Astrocyte (in vitro differentiated cells and primary cell): ENCODE measurements at regions not wholly inside any gene's neighbourhood (a gene's known extent, or its start where the extent isn't known, plus 50 kb on each side); places are given as distances from the start of the nearest gene placed in this dataset.

ENCODE experiments used
- DNase-seq: peaks from one replicate; pipeline ENCODE4 v3.0.0-alpha.2; 2010; ENCODE audit warnings: low read depth
- FAIRE-seq: peaks from 2 replicates; lab custom pipeline; 2011; peaks lifted over from hg19 to GRCh38; lab: Jason Lieb, UNC
- H2AFZ ChIP-seq: 2 replicates; pipeline ENCODE4 v1.6.0; 2012; ENCODE audit warnings: low read depth, low read length, inconsistent platforms
- H3K27ac ChIP-seq: 2 replicates; pipeline ENCODE4 v1.5.1; 2011; ENCODE audit warnings: low read depth, low read length, inconsistent platforms
- H3K27me3 ChIP-seq: 2 replicates; pipeline ENCODE4 v1.6.0; 2011; ENCODE audit warnings: low read length, inconsistent platforms; ENCODE audit not compliant: insufficient read depth
- H3K36me3 ChIP-seq: 2 replicates; pipeline ENCODE4 v1.5.1; 2011; ENCODE audit warnings: low read length, inconsistent platforms; ENCODE audit not compliant: insufficient read depth
- H3K4me1 ChIP-seq: 2 replicates; pipeline ENCODE4 v1.5.1; 2011; ENCODE audit warnings: low read length, inconsistent platforms; ENCODE audit not compliant: insufficient read depth
- H3K4me2 ChIP-seq: 2 replicates; pipeline ENCODE4 v1.6.0; 2012; ENCODE audit warnings: low read length, inconsistent platforms
- H3K4me3 ChIP-seq: 2 replicates; pipeline ENCODE4 v1.5.1; 2011; ENCODE audit warnings: low read depth, mild to moderate bottlenecking, low read length, inconsistent platforms; ENCODE audit not compliant: insufficient read depth
- H3K79me2 ChIP-seq: 2 replicates; pipeline ENCODE4 v1.6.0; 2012; ENCODE audit warnings: mild to moderate bottlenecking, low read length, inconsistent platforms; ENCODE audit not compliant: insufficient read depth
- H3K9ac ChIP-seq: 2 replicates; pipeline ENCODE4 v1.6.0; 2012; ENCODE audit warnings: mild to moderate bottlenecking, low read length, inconsistent platforms
- H3K9me3 ChIP-seq: 2 replicates; pipeline ENCODE4 v1.5.1; 2012; ENCODE audit warnings: low read depth, mild to moderate bottlenecking, low read length, inconsistent platforms; ENCODE audit not compliant: insufficient read depth
- H4K20me1 ChIP-seq: 2 replicates; pipeline ENCODE4 v1.6.0; 2012; ENCODE audit warnings: low read length, inconsistent platforms; ENCODE audit not compliant: insufficient read depth
- H3K27ac Mint-ChIP-seq: one replicate; pipeline ENCODE4 v1.8.0; 2021; ENCODE audit warnings: mild to moderate bottlenecking, mixed read lengths; ENCODE audit not compliant: unreplicated experiment
- H3K27me3 Mint-ChIP-seq: one replicate; pipeline ENCODE4 v1.8.0; 2021; ENCODE audit warnings: low read depth, mixed read lengths; ENCODE audit not compliant: unreplicated experiment
- H3K36me3 Mint-ChIP-seq: one replicate; pipeline ENCODE4 v1.8.0; 2021; ENCODE audit warnings: low read depth, mixed read lengths; ENCODE audit not compliant: unreplicated experiment
- H3K4me1 Mint-ChIP-seq: one replicate; pipeline ENCODE4 v1.8.0; 2021; ENCODE audit warnings: low read depth, mixed read lengths; ENCODE audit not compliant: unreplicated experiment
- H3K4me3 Mint-ChIP-seq: one replicate; pipeline ENCODE4 v1.8.0; 2021; ENCODE audit warnings: mild to moderate bottlenecking, moderate library complexity, mixed read lengths; ENCODE audit not compliant: unreplicated experiment
- H3K9me3 Mint-ChIP-seq: one replicate; pipeline ENCODE4 v1.8.0; 2021; ENCODE audit warnings: mild to moderate bottlenecking, mixed read lengths; ENCODE audit not compliant: unreplicated experiment
- EZH2 ChIP-seq: IDR thresholded peaks from 2 replicates; pipeline ENCODE4 v1.6.1; 2012; ENCODE audit warnings: mild to moderate bottlenecking, low read length, inconsistent platforms; ENCODE audit not compliant: insufficient read depth
- TF ChIP-seq, protein P1 (sequence below): IDR thresholded peaks from 2 replicates; pipeline ENCODE4 v1.5.1; 2011; ENCODE audit warnings: low read depth, mild to moderate bottlenecking, inconsistent platforms, low read length, moderate library complexity; ENCODE audit not compliant: insufficient read depth

DNA sequence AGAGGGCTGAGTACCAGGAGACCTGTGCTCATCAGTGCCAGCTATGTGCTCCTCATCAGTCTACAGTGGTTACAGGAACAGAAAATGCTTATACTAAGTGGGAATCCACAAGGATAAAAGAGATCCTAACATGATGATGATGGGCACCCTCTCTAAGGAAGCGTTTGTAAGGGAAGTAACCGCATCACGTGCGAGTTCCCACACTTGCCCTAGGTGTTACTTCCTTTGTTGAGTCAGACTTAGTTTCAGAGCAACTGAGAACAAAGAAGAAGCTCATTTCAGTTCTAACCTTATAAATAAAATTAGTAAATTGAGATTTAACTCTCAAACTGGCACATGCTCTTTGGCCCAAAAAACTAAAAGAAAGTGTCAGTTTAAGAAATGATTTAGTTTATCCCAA, 956.4 kb upstream of the TMEM132C start:
- no peak for DNase-seq
- H3K27me3 Mint-ChIP-seq: no peaks in the 10 kb centered on the region
- Histone ChIP-seq H3K36me3 (no peaks in the 10 kb centered on the region), H3K9me3 (no peaks in the 10 kb centered on the region), H3K27me3 (no peaks in the 10 kb centered on the region), H3K27ac (no peak overlapping the region), H4K20me1 (no peaks in the 10 kb centered on the region), H3K4me2 (no peak overlapping the region), H3K9ac (no peak overlapping the region), H2AFZ (no peak overlapping the region), H3K4me1 (no peaks in the 10 kb centered on the region), H3K79me2 (no peaks in the 10 kb centered on the region), H3K4me3 (no peak overlapping the region)
- no peak overlapping the region for H3K4me3 Mint-ChIP-seq
- no peak for TF ChIP-seq EZH2
- TF ChIP-seq, protein P1, sequence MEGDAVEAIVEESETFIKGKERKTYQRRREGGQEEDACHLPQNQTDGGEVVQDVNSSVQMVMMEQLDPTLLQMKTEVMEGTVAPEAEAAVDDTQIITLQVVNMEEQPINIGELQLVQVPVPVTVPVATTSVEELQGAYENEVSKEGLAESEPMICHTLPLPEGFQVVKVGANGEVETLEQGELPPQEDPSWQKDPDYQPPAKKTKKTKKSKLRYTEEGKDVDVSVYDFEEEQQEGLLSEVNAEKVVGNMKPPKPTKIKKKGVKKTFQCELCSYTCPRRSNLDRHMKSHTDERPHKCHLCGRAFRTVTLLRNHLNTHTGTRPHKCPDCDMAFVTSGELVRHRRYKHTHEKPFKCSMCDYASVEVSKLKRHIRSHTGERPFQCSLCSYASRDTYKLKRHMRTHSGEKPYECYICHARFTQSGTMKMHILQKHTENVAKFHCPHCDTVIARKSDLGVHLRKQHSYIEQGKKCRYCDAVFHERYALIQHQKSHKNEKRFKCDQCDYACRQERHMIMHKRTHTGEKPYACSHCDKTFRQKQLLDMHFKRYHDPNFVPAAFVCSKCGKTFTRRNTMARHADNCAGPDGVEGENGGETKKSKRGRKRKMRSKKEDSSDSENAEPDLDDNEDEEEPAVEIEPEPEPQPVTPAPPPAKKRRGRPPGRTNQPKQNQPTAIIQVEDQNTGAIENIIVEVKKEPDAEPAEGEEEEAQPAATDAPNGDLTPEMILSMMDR: no peak
- no peaks in the 10 kb centered on the region for H3K36me3 Mint-ChIP-seq
- H3K9me3 Mint-ChIP-seq: peaks cover 10% of the 10 kb centered on the region
- FAIRE-seq: no peak
- H3K4me1 Mint-ChIP-seq: no peaks in the 10 kb centered on the region
- H3K27ac Mint-ChIP-seq: no peak overlapping the region

DNA sequence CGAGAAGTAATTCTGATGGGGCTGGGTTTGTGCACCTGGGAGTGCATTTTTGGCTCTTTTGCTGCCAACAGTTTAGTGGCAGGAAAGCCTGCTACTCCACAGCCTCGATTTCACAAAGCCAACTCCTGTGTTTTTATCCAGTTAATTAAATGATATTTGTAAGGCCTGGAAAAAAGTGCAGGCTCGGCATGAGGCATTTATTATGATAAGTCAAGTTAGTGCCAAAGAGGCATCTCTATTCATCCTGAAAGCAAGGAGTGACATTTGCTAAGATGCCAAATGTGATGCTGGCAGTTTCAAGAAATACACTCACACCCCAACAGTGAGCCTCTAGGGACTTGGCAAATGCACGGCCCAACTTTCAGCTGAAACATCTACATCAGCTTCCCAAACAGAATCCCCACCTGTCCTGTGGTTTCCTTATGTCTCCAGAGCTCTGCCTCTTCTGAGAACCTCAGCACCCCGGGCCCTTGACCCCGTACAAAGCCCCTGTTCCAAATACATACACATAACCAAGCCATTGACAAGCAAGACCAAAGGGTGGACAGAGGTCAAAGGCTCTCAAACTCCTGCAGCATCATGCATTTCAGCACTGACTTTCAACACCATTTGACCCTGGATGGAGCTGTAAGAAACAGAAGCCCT, 955.1 kb upstream of the TMEM132C start:
- Histone ChIP-seq H2AFZ (no peak overlapping the region), H3K4me1 (no peaks in the 10 kb centered on the region), H4K20me1 (no peaks in the 10 kb centered on the region), H3K36me3 (no peaks in the 10 kb centered on the region), H3K9me3 (no peaks in the 10 kb centered on the region), H3K4me2 (no peak overlapping the region), H3K27ac (no peak overlapping the region), H3K27me3 (no peaks in the 10 kb centered on the region), H3K4me3 (no peak overlapping the region), H3K79me2 (no peaks in the 10 kb centered on the region), H3K9ac (no peak overlapping the region)
- no peak overlapping the region for H3K27ac Mint-ChIP-seq
- no peaks in the 10 kb centered on the region for H3K4me1 Mint-ChIP-seq
- DNase-seq: no peak
- no peaks in the 10 kb centered on the region for H3K27me3 Mint-ChIP-seq
- H3K9me3 Mint-ChIP-seq: peaks cover 9% of the 10 kb centered on the region
- no peaks in the 10 kb centered on the region for H3K36me3 Mint-ChIP-seq
- no peak for TF ChIP-seq EZH2
- TF ChIP-seq, protein P1: no peak
- FAIRE-seq: no peak
- no peak overlapping the region for H3K4me3 Mint-ChIP-seq

DNA sequence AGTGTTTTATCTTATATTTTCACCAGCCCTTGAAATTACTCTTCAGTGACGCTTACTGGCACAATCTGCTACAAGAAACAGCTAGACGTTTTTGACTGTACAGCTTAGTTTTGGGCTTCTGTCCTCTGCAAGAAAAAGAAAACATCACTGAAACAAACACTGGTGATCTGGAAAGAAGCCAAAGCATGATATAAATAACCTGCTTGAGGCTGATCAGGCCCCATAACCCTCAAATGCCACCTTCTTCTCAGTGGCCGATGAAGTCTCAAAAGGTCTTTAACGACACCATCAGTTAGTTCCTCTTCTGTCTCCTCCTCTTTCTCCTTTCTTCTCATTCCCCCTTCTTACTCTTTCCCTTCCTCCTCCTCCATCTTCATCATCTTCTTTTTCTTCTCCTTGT, 942.3 kb upstream of the TMEM132C start:
- no peak for TF ChIP-seq EZH2
- TF ChIP-seq, protein P1: no peak
- H3K4me1 ChIP-seq: no peaks in the 10 kb centered on the region
- no peaks in the 10 kb centered on the region for H3K27me3 Mint-ChIP-seq
- no peaks in the 10 kb centered on the region for H3K36me3 Mint-ChIP-seq
- no peaks in the 10 kb centered on the region for H3K27me3 ChIP-seq
- no peak overlapping the region for H3K4me3 Mint-ChIP-seq
- H3K27ac ChIP-seq: no peak overlapping the region
- no peak overlapping the region for H3K27ac Mint-ChIP-seq
- FAIRE-seq (no peak), DNase-seq (no peak)
- no peaks in the 10 kb centered on the region for H4K20me1 ChIP-seq
- H3K9ac ChIP-seq: no peak overlapping the region
- H3K9me3 Mint-ChIP-seq: peaks cover 8% of the 10 kb centered on the region
- no peak overlapping the region for H2AFZ ChIP-seq
- H3K9me3 ChIP-seq: no peaks in the 10 kb centered on the region
- no peak overlapping the region for H3K4me3 ChIP-seq
- no peaks in the 10 kb centered on the region for H3K4me1 Mint-ChIP-seq
- no peak overlapping the region for H3K4me2 ChIP-seq
- H3K36me3 ChIP-seq: no peaks in the 10 kb centered on the region
- H3K79me2 ChIP-seq: no peaks in the 10 kb centered on the region
